ENCODE measurements at regions not wholly inside any gene's neighbourhood (a gene's known extent, or its start where the extent isn't known, plus 50 kb on each side); places are given as distances from the start of the nearest gene placed in this dataset.

DNA sequence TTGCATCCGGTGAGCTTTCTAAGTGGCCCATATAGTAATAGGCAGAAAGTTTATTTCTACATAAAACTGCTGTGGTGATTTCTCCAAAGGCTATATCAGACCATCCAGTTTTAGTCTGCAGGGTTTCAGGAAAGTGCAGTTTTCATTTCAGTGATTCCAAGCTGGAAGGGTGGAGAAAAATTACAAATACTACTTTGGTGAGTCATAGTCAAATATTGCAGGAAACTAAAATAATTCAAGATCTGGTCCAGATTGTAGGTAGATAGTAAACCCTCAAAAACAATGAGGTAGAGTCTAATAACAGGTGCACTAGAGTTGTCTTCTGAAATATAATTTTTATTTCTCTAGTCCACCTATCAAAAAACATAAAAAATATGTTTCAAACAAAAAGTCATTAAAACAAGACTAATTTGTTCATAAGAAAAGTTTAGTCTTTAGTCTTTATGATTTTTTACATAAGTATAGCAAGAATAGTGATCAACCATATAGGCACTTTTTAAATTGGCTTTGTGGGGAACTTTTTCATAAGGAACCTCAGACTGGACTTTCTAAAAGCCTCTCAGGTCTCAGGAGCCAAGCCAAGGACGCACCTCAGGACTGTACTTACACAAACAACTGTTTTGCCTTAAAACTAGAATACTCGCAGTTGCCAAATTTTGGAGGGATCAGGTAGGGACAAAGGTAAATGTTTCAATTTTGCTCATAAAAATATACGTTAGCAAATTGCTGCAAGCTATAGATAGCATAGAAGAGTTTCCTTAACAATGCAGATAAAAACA lies 101.8 kb upstream of the TLR3 start:
- no peak for DNase-seq (ENCODE audit: low read depth in 3 of 3, low spot score in 2 of 3)

- no peak for DNase-seq (ENCODE audit: low read depth in 3 of 3, low spot score in 2 of 3)
Observed at GRCh38 chr4:185969657-185970056, 99.3 kb upstream of the TLR3 start.

GRCh38 chr4:185987961-185988627 lies 80.9 kb upstream of the TLR3 start:
- DNase-seq (ENCODE audit: low read depth in 3 of 3, low spot score in 2 of 3): no peak

DNA sequence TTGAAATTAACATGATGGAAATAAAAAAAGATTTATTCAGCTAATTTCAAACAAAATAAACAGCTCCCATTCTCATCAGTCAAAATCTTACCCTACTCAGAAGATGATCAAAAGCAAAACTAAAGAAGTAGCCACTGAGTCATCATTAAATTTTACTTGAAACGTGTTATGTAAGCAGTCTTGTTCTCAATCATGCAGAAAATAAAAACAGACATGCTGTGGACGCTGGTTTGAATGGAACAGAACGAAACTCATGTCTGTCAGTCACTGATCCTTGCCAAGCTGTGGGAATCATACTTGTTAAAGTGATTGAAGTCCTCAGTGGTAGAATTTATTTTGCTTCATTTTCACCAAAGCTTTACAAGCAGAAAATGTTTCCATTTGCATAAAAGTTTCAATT lies 77.2 kb upstream of the TLR3 start:
- DNase-seq (ENCODE audit: low read depth in 3 of 3, low spot score in 2 of 3): no peak

DNA sequence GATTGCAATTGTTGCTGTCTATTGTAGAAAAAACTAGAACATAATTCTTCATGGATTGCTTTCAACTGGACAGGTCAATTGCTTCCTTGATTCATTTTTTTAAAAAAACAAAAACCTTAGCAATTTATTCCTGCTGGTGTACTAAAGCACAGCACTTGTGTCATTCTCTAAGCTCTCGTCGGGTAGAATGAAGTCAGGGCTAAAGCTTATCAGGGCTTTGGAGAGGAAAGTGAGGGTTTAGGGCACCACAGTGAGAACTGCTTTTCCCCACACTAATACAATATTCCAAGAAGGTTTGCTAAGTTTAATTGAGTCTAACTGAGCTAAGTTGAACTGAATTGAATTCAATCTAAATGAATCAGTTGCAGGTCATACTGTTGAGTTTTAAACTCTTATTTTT lies 76.4 kb upstream of the TLR3 start:
- no peak for DNase-seq (ENCODE audit: low read depth in 3 of 3, low spot score in 2 of 3)

- DNase-seq (ENCODE audit: low read depth in 3 of 3, low spot score in 2 of 3): no peak
Observed at GRCh38 chr4:185993328-185993973, 75.5 kb upstream of the TLR3 start.

GRCh38 chr4:185994750-185995149 lies 74.2 kb upstream of the TLR3 start:
- no peak for DNase-seq (ENCODE audit: low read depth in 3 of 3, low spot score in 2 of 3)

DNA sequence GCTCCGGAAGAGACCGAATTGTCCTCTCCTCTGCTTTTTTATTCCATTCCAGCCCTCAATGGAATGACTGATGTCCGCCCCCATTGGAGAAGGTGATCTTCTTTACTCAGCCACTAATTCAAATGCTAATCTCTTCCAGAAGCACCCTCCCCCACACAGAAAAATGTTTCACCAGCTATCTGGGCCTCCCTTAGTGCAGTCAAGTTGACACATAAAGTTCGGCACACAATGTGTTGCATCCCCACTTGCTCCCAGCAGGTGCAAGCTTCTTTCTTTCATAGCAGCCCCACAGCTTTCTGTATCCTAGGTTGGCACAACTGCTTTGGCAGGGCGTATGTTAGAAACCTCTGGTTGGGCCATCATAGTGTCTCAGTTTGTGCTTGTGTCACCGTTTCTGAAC lies 73.3 kb upstream of the TLR3 start:
- no peak for DNase-seq (ENCODE audit: low read depth in 3 of 3, low spot score in 2 of 3)

GRCh38 chr4:185997296-185997695 lies 71.7 kb upstream of the TLR3 start:
- no peak for DNase-seq (ENCODE audit: low read depth in 3 of 3, low spot score in 2 of 3)

DNA sequence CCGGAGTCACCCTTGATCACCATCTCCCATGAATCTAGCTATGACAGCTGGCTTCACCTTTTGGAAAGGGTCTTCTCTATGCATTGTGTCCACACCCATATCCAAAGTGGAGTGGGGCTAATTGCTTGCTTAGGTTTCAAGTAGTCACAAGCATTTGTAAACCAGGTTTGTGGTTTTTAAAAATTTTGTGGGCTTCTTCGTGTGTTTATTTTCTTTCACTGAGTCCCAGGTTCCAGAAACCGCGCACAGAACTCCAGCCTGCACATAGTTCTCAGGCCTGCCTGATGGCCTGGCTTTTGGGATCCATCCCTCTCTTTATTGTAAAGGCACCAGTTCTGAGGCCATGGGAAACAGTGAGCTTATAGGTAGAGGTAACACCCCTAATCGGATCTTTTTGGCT lies 70.2 kb upstream of the TLR3 start:
- no peak for DNase-seq (ENCODE audit: low read depth in 3 of 3, low spot score in 2 of 3)

DNA sequence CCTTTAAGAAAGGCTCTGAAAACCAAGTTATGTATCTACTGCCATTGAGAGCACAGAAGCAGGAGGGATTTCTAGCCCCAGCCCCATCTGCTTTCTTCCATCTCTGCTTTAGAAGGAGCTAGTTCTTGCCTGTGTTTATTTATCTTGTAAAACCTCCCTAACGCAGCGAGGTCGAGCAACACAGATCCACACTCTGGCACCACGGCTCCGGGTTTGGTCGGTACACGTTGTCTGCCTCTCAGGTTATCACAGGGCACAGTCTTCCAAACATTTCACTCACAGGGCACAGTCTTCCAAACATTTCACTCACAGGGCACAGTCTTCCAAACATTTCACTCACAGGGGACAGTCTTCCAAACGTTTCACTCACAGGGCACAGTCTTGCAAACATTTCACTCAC lies 69.7 kb upstream of the TLR3 start:
- DNase-seq (ENCODE audit: low read depth in 3 of 3, low spot score in 2 of 3): no peak

- no peak for DNase-seq (ENCODE audit: low read depth in 3 of 3, low spot score in 2 of 3)
Observed at GRCh38 chr4:186002853-186003252, 66.1 kb upstream of the TLR3 start.

DNA sequence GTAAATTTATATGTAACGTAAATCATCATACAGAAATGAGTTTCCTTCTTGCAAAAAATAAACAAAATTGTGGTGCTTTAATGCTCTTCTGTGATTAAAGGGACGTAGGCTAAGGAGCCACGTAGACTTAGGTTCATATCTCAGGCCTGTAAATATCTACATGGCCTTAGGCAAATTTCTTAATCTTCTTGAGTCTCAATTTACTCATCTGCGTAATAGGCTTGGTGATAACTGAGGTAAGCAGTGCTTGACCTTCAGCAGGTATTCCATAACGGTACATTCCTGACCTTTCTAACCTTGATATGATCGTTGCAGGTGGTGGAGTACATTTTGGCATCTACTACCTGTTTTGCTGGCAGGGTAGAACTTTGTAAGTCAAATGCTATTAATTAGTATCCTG lies 65.2 kb upstream of the TLR3 start:
- no peak for DNase-seq (ENCODE audit: low read depth in 3 of 3, low spot score in 2 of 3)

GRCh38 chr4:186008057-186008456 lies 60.9 kb upstream of the TLR3 start:
- DNase-seq (ENCODE audit: low read depth in 3 of 3, low spot score in 2 of 3): no peak

DNA sequence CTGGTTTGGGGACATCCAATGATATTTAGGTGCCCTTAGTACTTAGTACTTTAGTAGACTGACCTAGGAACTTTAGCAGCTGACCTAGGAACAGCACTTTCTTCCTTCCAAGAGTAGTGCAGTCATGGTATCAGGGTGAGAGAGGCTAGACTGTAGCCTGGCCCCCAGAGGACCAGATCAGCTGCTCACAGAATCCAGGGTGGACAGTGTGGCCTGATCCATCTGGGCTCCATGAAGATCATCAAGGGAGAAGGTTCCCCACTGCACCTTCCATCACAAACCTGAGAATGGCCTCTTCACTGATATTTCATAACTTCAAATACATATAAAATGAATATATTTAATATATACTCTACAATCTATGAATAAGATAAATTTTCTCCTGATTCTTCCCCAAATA lies 59.0 kb upstream of the TLR3 start:
- no peak for DNase-seq (ENCODE audit: low read depth in 3 of 3, low spot score in 2 of 3)

GRCh38 chr4:186010821-186011220 lies 58.1 kb upstream of the TLR3 start:
- DNase-seq (ENCODE audit: low read depth in 3 of 3, low spot score in 2 of 3): no peak

DNA sequence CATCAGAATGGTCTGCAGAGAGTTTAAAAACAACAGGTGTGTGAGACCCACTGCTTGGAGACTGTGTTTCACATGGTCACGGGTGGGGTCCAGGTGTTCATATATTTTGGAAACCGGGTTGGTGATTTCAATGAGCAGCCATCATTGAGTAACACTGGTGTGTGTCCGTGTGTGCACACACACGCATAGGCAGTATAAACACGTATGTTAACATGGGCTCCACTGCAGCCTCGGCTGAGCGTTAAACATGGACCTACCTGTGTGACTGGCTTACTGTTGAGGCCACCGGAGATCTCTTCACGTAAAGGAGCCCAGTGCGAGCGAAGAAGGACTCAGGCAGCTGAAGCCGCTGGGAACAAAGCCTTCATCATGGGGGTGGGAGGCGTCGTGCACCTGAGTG lies 56.9 kb upstream of the TLR3 start:
- no peak for DNase-seq (ENCODE audit: low read depth in 3 of 3, low spot score in 2 of 3)

DNA sequence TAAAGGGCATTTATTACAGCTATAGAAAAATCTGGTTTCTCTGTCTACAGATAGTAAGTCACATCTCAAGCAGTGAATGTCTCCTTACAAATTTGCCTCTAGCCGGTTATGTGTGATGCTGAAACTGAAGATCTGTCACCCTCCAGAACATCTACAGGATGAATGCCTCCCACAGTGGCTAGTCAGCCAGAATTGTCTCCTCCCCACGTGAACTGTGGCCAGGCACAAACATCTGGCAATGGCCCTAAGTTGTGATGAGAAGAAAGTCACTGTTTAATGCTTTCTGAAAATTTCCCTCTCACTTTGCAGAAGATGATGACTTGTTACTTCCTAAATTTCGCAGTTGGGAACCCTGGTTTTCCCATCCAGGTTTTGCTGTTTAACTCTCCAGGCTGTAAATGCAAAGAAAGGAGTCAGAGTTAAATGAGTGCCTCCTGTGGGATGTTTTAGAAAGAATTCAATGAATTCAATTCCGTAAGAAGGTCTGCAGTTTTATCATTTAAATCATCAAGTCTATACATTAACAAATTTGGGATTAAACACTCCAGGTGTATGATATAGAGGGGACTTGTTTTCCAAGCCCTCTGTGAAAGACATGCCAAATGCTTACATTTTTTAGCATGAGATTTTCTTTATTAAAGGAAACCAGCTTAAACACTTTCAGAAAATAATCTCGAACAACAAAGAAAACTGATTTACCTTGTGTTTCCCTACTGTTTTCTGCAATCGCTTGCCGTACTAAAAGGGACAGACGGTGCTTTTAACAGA lies 55.4 kb upstream of the TLR3 start:
- DNase-seq (ENCODE audit: low read depth in 3 of 3, low spot score in 2 of 3): no peak

DNA sequence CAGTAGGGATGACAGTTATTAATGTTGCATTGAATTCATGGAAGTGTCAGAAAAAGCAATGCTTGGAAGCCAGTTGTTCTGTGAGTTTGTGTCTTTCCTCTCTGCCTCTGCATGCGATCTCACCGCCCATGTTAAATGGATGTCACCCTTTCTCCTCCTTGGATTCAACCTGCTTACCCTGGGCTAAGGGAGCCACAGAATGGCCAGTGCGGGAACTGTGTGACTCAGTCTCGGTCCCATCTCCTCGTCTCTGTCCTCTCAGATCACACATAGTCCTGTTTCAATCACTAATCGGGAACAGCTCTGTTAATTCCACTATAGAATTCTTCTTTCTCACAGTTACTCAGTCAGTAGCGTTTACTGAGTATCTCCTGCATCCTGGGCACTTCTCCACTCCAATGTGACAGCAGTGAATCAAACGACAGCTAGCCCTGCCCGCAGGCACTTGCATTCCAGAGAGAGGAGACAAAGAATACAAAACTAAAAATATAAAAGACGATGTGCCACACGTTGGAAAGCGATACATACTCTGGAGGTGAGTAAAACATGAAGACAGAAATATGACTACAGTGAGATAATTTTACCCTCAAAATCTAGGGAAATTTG lies 53.6 kb upstream of the TLR3 start:
- no peak for DNase-seq (ENCODE audit: low read depth in 3 of 3, low spot score in 2 of 3)

- no peak for DNase-seq (ENCODE audit: low read depth in 3 of 3, low spot score in 2 of 3)
Observed at GRCh38 chr4:186016796-186017195, 52.2 kb upstream of the TLR3 start.

- no peak for DNase-seq (ENCODE audit: low read depth in 3 of 3, low spot score in 2 of 3)
Observed at GRCh38 chr4:186017801-186018200, 51.2 kb upstream of the TLR3 start.

All from right renal cortex interstitium (tissue), 3 donors.